Endothelial cell of umbilical vein (primary cell): ENCODE measurements at regions not wholly inside any gene's neighbourhood (a gene's known extent, or its start where the extent isn't known, plus 50 kb on each side); places are given as distances from the start of the nearest gene placed in this dataset.

Experiments
- BruUV-seq: library from RNA; stranded (reverse); fragments of 400-500 nt; replicated peaks from 2 replicates; lab custom pipeline; 2021; lab: Mats Ljungman, UMichigan
- CTCF ChIA-PET: fragments of 300-600, 350-600 bp; sonication (Branson Sonifier 250); formaldehyde crosslinking; loops from one replicate; lab custom pipeline; 2021; ENCODE audit warnings: antibody characterized with exemption, inconsistent platforms; lab: Charles Lee
- POLR2A ChIA-PET: fragments of 300-600, 350-600 bp; sonication (Branson Sonifier 250); formaldehyde crosslinking; loops from one replicate; lab custom pipeline; 2021; ENCODE audit warnings: antibody characterized with exemption, inconsistent platforms; lab: Charles Lee
- DNase-seq: peaks from one replicate; pipeline ENCODE4 v3.0.0-alpha.2; 2011; ENCODE audit warnings: low read depth, low spot score
- FAIRE-seq: peaks from 2 replicates; lab custom pipeline; 2011; peaks lifted over from hg19 to GRCh38; lab: Jason Lieb, UNC
- H2AFZ ChIP-seq: 2 replicates; pipeline ENCODE4 v1.6.0; 2012; ENCODE audit warnings: low read depth, low read length, control low read depth, inconsistent platforms
- H3K27ac ChIP-seq: 2 replicates; pipeline ENCODE4 v1.5.1; 2011; ENCODE audit warnings: low read depth, mild to moderate bottlenecking, control low read depth, low read length, moderate library complexity; ENCODE audit not compliant: insufficient read depth
- H3K27me3 ChIP-seq, 2 experiments: 2 replicates each; pipeline versions ENCODE4 v1.6.0 to v1.6.1; 2011; ENCODE audit warnings: low read length in 2 of 2, mixed read lengths in 1 of 2; ENCODE audit not compliant: control insufficient read depth in 2 of 2, insufficient read depth in 2 of 2
- H3K36me3 ChIP-seq, 2 experiments: 2 replicates in 1 of 2; 3 replicates in 1 of 2; pipeline ENCODE4 v1.5.1; 2011; ENCODE audit warnings: low read length in 2 of 2, mild to moderate bottlenecking in 1 of 2, moderate library complexity in 1 of 2; ENCODE audit not compliant: control insufficient read depth in 2 of 2, insufficient read depth in 2 of 2; ENCODE audit errors: extremely low read depth in 1 of 2
- H3K4me1 ChIP-seq: 3 replicates; pipeline ENCODE4 v1.5.1; 2011; ENCODE audit warnings: mild to moderate bottlenecking, low read length; ENCODE audit not compliant: control insufficient read depth, insufficient read depth; ENCODE audit errors: extremely low read depth
- H3K4me2 ChIP-seq: 2 replicates; pipeline ENCODE4 v1.6.1; 2011; ENCODE audit warnings: low read length, control low read depth, mixed read lengths; ENCODE audit not compliant: insufficient read depth
- H3K4me3 ChIP-seq, 3 experiments: fragments of 200-600 bp in 1 of 3; sonication (generic), shearing (Covaris generic) in 1 of 3; replicated peaks in 1 of 3; 2 replicates each; pipeline ENCODE4 v1.5.1; 2011 to 2016; ENCODE audit warnings: control low read depth in 3 of 3, low read length in 3 of 3, mild to moderate bottlenecking in 2 of 3, inconsistent platforms in 1 of 3, low read depth in 1 of 3, moderate library complexity in 1 of 3; ENCODE audit not compliant: insufficient read depth in 1 of 3
- H3K79me2 ChIP-seq: 2 replicates; pipeline ENCODE4 v1.6.0; 2012; ENCODE audit warnings: low read length, inconsistent platforms; ENCODE audit not compliant: control insufficient read depth, insufficient read depth
- H3K9ac ChIP-seq: replicated peaks from 2 replicates; pipeline ENCODE3; 2011; ENCODE audit warnings: low read length, control low read depth; ENCODE audit not compliant: insufficient read depth; ENCODE audit errors: extremely low read depth
- H3K9me1 ChIP-seq: replicated peaks from 3 replicates; pipeline ENCODE4 v1.6.0; 2011; ENCODE audit warnings: mild to moderate bottlenecking, low read length; ENCODE audit not compliant: control insufficient read depth, insufficient read depth; ENCODE audit errors: extremely low read depth
- H3K9me3 ChIP-seq: replicated peaks from 2 replicates; pipeline ENCODE4 v1.5.1; 2012; ENCODE audit warnings: low read length, inconsistent platforms; ENCODE audit not compliant: control insufficient read depth, insufficient read depth
- H4K20me1 ChIP-seq: replicated peaks from 2 replicates; pipeline ENCODE3; 2011; ENCODE audit warnings: mild to moderate bottlenecking, low read length; ENCODE audit not compliant: control insufficient read depth, insufficient read depth; ENCODE audit errors: extremely low read depth
- EZH2 ChIP-seq: IDR thresholded peaks from 2 replicates; pipeline ENCODE4 v1.6.1; 2012; ENCODE audit warnings: borderline replicate concordance, low read depth, mild to moderate bottlenecking, moderate library complexity, low read length, inconsistent platforms; ENCODE audit not compliant: severe bottlenecking
- FOS ChIP-seq: IDR thresholded peaks from 2 replicates; pipeline ENCODE4 v1.6.1; 2011; ENCODE audit warnings: mild to moderate bottlenecking, low read length, moderate library complexity, borderline replicate concordance; ENCODE audit not compliant: insufficient read depth
- GATA2 ChIP-seq: IDR thresholded peaks from 2 replicates; pipeline ENCODE4 v1.7.0; 2011; ENCODE audit warnings: low read depth, mild to moderate bottlenecking, moderate library complexity, mixed read lengths, low read length; ENCODE audit not compliant: insufficient read length, insufficient read depth
- JUN ChIP-seq: IDR thresholded peaks from 2 replicates; pipeline ENCODE4 v1.6.1; 2011; ENCODE audit warnings: borderline replicate concordance, low read depth; ENCODE audit not compliant: insufficient read length, insufficient read depth
- MYC ChIP-seq: IDR thresholded peaks from one replicate; pipeline ENCODE4 v1.6.1; 2011; ENCODE audit warnings: mild to moderate bottlenecking, low read depth, low read length
- POLR2A ChIP-seq: IDR thresholded peaks from 2 replicates; pipeline ENCODE4 v1.6.1; 2012; ENCODE audit warnings: low read depth, mild to moderate bottlenecking, control low read depth, low read length
- POLR2AphosphoS5 ChIP-seq: IDR thresholded peaks from 2 replicates; pipeline ENCODE4 v1.6.1; 2012; ENCODE audit warnings: low read depth, mild to moderate bottlenecking, control low read depth, low read length, moderate library complexity; ENCODE audit not compliant: insufficient read depth
- dilution Hi-C: fragments of 300-500 bp; cut with MboI; formaldehyde crosslinking; loops from one replicate; pipeline ENCODE4 v1.15.0; 2019; ENCODE audit warnings: low sequenced_read_pairs; ENCODE audit not compliant: extremely low pct_ligation_motif_present
- intact Hi-C: fragments of 100-400 bp; cut with micrococcal nuclease; formaldehyde crosslinking; loops from one replicate; pipeline ENCODE4 v1.10.0; 2022
- TF ChIP-seq, protein P1 (sequence below), 2 donors: IDR thresholded peaks; 1 replicate in 1 of 2; 2 replicates in 1 of 2; pipeline ENCODE4 v1.5.1; 2011; ENCODE audit warnings: low read length in 2 of 2, mild to moderate bottlenecking in 2 of 2, moderate library complexity in 2 of 2, control low read depth in 1 of 2, inconsistent platforms in 1 of 2, low read depth in 1 of 2; ENCODE audit not compliant: insufficient read depth in 1 of 2; ENCODE audit errors: extremely low read depth in 1 of 2
- TF ChIP-seq, protein P2 (sequence below): IDR thresholded peaks from 2 replicates; pipeline ENCODE4 v1.6.1; 2011; ENCODE audit not compliant: insufficient read depth, insufficient read length

DNA sequence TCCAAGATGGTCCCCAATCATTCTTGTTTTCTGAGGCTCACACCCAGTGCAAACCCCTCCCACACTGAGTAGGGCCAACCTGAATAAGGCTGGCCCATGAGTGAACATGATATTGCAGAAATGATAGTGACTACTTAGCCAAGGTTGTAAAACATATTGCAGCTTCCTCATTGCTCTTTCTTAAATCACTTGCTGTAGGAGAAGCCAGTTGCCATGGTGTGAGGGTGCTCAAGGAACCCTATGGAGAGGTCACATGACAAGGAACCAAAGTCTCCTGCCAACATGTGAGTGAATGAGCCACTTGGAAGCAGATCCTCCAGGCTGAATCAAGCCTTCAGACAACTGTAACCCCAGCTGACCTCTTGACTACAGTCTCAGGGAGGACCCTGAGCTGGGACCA lies 191.4 kb downstream of the RGS9 start:
- no peak overlapping the region for H3K9ac ChIP-seq
- no peaks in the 10 kb centered on the region for H3K9me3 ChIP-seq
- TF ChIP-seq MYC (no peak), POLR2A (no peak), EZH2 (no peak), FOS (no peak), GATA2 (no peak), JUN (no peak), POLR2AphosphoS5 (no peak)
- TF ChIP-seq, protein P1, sequence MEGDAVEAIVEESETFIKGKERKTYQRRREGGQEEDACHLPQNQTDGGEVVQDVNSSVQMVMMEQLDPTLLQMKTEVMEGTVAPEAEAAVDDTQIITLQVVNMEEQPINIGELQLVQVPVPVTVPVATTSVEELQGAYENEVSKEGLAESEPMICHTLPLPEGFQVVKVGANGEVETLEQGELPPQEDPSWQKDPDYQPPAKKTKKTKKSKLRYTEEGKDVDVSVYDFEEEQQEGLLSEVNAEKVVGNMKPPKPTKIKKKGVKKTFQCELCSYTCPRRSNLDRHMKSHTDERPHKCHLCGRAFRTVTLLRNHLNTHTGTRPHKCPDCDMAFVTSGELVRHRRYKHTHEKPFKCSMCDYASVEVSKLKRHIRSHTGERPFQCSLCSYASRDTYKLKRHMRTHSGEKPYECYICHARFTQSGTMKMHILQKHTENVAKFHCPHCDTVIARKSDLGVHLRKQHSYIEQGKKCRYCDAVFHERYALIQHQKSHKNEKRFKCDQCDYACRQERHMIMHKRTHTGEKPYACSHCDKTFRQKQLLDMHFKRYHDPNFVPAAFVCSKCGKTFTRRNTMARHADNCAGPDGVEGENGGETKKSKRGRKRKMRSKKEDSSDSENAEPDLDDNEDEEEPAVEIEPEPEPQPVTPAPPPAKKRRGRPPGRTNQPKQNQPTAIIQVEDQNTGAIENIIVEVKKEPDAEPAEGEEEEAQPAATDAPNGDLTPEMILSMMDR (IDR thresholded peaks at IDR 0.05; ENCODE audit: extremely low read depth in 1 of 2, insufficient read depth in 1 of 2, low read depth in 1 of 2, low read length in 2 of 2): no peak
- TF ChIP-seq, protein P2, sequence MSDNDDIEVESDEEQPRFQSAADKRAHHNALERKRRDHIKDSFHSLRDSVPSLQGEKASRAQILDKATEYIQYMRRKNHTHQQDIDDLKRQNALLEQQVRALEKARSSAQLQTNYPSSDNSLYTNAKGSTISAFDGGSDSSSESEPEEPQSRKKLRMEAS: no peak
- no peaks in the 10 kb centered on the region for H3K36me3 ChIP-seq
- DNase-seq (no peak), FAIRE-seq (no peak)
- H3K4me2 ChIP-seq: no peak overlapping the region
- dilution Hi-C loops: no loop called here
- H3K27me3 ChIP-seq: peaks cover 6 to 12% of the 10 kb centered on the region in 2 experiments
- H3K27ac ChIP-seq: no peak overlapping the region
- H3K9me1 ChIP-seq: no peaks in the 10 kb centered on the region
- intact Hi-C loops: no loop called here
- POLR2A ChIA-PET: no interaction called here
- H3K79me2 ChIP-seq: no peaks in the 10 kb centered on the region
- H3K4me1 ChIP-seq: no peaks in the 10 kb centered on the region
- CTCF ChIA-PET: no interaction called here
- no peak overlapping the region for H2AFZ ChIP-seq
- BruUV-seq: no TSS peak
- no peaks in the 10 kb centered on the region for H4K20me1 ChIP-seq
- H3K4me3 ChIP-seq: no peak overlapping the region
